HG03571 (cell line): ENCODE measurements at regions not wholly inside any gene's neighbourhood (a gene's known extent, or its start where the extent isn't known, plus 50 kb on each side); places are given as distances from the start of the nearest gene placed in this dataset.

Experiments
- ATAC-seq: cut with Tn5 transposase; IDR thresholded peaks from one replicate; pipeline ENCODE4 v1.9.1; 2021; ENCODE audit not compliant: unreplicated experiment

DNA sequence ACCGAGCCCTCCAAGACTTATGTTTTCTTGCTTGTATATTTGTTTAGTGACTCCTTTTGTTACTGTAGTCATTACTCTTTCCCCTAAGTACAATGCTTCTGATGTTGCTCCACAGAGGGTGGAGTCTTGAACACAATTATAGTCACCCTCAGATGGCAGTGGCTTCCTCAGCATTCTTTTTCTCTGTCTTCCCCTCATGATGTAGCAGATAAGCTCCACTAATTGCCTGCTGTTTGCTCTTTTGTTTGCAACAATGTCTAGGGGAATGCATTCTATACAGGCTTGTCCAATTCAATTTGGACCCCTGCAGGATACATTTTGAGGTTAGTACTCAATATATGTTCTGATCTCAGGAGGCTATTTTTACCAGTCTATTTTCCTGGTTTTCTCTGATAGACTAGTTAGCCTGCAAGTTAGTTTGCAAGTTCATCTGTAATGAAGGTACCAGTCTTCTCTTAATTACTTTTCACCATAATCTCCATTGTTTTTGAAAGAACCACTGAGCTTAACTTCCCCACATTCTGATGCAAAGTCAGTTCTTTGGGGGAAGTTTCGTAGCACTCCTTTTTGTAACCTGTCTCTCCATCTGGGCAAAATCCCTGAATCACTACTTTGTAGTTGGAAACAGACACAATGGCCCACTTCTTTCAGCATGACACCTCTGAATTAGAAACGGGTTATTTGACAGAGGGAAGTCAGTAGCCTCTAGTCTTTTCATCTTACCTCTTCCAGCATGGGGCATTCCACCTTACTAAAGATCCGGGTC is 1509.2 kb downstream of the CDH11 start:
- no peak for ATAC-seq

DNA sequence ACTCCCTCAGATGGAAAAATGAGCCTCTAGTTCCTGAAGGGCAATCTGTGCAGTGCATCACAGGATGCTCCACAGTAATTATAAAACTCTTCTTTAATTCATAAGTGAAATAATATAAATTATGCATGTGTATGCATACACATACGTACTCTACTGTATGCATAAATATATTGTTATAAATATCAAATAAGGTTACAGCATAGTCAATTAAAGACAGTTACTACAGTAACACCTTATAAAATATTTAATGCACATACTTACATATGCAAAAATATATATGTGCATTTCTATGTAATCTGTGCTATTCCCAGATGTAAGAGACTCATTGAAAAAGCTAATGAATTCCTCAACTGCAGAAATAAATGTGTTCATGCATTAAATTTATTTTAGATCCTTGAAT is 1515.1 kb downstream of the CDH11 start:
- ATAC-seq: no peak

DNA sequence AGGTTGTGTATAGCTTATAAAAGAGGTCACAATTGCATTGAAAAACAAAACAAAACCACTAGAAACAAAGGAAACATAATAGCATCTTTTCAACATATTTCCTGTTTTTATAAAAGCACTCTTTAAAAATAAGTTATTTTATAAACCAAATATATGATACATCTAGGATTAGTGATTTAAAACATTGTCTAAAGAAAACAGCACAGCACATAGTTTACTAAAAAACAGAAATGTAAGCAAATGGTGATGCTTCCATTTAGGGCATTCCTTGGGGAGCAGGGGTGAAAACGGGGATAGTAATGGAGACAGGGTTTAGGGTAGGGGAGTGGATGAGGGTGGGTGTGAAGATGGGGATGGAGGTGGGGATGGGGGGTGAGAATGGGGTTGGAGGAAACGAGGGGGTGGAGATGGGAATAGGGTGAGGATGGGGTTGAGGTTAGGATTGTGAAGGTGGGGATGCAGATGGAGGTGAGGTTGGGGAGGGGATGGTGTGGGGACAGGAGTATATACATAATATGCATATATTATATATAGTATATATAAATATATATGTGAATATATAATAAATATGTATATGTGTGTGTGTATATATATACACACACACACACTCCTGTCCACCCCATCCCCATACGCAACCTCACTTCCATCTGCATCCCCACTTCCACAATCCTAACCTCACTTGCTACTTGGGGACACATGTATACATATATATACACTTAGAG is 1519.5 kb downstream of the CDH11 start:
- no peak for ATAC-seq

DNA sequence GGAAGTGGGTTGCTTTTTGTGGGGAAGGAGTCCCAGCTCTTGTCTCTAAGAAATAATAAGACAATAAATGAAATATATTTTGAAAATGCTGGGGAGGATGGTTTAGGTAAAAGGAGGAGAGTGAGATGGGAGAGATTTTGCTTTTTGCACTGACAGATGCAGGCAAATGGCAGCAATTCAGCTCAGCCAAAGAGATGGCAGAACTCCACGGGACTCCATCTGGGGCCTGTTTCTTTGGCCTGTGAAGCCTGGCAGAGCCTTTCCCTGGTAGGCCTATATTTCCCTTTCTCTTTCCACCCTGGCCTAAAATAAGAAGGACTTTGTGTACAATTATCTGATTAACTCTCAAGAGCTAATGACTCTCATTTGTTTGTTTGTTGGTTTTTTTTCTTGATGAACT is 1525.1 kb downstream of the CDH11 start:
- no peak for ATAC-seq

DNA sequence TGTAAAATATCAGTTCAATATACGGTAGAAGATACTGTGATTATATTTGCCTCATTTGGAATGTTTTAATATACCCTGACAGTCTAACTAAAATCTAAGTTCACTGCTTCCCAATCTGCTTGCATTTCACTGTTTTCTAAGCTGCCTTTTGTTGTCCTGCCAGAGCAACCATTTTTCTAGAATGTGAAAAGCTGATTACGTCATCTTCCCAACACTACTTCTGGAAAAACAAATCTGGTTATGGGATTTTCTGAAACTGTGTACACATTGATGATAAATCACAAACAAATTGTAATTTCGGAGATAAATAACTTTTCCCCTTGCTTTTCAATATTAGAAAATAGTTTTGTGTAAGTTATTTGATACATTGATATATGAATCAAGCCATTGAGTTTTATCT is 1529.0 kb downstream of the CDH11 start:
- ATAC-seq: no peak

DNA sequence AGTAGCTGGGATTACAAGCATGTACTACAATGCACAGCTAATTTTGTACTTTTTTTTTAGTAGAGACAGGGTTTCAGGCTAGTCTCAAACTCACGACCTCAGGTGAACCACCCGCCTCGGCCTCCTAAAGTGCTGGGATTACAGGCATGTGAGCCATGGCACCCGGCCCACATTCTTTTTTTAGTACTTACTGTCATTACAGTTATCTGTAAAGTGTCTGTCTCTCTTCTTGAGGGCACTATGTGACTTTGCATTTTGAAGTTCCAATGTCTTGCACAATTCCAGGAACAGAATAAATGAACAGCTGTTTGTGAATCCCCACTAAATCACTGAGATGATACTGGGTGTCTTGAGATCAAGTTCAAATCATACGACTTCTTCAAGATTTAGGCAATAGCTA is 1540.3 kb downstream of the CDH11 start:
- no peak for ATAC-seq

DNA sequence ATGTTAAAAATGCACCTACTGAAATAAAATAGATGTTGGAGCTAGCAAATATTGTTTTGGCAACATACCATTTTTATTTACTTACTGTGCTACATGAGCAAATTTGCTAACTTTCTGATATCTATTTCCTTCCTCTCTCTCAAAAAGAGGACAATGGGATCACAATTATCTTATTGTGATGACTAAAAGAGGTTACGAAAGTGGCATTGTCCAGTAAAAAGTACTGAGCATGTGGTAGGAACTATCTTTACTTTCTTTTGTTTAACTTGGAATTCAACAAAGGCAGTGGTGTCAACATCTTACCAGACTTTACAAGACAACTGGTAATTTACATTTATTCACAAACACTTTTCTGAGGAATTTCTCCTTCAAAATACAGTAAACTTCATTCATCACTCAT is 1542.6 kb upstream of the CDH8 start:
- no peak for ATAC-seq

DNA sequence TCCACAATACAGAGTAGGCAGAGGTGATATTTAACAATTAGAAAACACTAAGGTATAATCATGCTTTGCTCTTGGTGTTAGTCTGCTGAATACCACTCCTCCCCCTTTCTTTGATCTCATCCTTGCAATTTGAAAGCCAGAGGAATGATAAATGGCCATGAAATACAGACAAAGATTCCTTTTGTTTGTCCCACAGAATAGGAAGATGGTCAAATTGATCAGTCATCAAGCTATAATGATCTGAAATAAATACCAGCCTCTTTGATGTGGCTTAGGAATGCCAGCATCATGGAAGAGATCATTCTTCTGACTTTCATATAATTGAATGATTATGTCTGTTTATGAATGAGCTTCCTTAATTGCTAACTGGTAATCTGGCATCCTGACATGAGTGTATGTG is 1541.7 kb upstream of the CDH8 start:
- ATAC-seq: no peak

DNA sequence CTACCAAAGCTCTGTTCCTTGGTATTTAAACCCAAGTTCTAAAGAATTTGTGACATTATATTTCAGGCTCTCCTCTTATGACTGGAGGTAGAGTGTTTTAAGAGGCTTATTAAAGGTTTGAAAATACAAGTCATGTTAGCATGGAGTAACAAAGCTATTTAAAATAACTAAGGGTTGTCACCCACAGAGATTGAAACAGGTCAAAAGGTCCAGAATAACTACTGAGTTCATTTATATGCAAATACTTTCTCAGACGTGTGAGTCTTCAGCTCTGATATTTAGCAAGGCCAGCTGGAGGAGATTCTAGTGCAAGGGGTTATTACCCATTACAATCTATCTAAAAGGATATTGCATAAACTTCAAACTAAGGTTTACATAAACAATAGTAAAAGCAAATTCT is 1538.8 kb upstream of the CDH8 start:
- ATAC-seq: no peak

DNA sequence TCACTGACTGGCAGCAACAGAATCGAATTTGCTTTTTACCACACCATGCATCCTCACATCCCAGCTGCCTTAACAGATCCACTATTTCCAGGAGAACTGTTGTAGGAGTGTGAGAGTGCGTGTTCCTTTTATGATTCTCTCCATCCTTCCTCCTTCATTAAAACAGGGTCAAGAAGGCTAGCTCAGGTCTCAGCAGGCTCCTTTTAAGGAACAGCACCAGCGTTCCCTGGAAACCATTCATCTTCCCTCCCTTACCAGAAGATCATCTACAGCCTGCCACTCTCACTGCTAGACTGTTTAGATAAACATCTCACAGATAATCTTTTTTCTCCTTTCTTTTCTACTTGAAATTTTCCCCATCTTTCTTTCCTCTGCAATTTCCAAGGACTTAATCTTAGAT is 1531.9 kb upstream of the CDH8 start:
- no peak for ATAC-seq

DNA sequence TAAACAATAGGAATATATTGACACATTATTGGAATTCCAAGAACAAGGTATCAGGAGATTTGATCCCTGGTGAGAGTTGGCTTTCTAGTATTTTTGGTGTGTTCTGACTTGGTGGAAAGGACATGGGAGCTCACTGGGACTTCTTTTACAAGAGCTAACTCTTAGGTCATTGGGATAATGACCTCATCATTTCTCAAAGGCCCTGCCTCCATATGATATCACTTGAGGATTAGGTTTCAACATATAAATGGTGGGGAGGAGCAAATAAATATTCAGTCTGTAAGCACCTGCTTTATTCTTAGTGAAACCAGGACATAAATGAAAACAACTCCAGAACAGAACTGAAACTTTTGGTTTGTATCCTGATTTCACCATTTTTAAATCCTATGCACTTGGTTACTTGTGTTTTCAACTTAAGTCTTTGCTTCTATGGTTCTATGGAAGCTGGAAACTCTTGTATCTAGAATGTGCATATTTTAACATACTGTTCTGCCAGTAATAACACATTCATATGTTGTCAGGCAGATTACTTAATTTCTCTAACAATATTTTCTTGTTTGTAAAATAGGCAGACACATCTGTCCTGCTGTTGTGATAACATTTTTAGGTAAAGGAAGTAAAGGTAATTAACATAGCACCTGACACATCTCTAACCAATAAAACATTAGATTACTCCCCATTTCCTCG is 1527.7 kb upstream of the CDH8 start:
- no peak for ATAC-seq

DNA sequence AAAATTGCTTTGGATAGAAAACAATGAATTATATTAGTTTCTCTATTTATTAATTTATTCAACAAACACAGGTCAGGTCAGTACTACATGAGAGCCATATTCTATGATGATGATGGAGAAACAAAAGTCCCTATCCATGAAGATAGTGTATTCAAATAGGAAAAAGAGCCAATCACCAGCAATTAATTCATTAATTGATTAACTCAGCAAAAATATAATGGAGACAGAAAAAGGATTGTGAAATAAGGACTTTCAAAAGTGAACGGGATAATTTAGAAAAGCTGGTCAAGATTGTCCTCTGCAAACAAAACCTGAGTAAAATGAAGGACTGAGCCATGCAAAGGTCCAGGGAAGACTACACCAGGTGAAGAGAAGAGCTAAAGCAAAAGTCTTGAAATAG is 1517.7 kb upstream of the CDH8 start:
- ATAC-seq: no peak

DNA sequence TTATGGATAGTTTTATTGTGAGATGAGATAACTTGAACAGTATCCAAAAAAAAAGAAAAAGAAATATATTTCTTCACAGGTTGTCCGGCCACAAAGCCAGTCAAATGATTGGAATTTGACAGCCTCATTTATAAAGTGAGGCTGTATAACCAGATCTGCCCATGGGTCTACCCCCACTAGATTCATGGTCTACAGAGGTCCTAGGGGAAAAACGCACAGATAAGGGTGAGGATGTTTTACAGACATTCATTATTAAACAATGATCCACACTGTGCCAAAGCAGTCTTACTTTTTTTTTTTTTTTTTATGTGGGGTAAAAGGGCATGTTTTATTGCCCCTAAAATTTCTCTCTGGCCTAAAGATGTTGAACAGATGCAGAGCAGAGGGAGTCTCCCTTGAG is 1503.0 kb upstream of the CDH8 start:
- ATAC-seq: no peak

DNA sequence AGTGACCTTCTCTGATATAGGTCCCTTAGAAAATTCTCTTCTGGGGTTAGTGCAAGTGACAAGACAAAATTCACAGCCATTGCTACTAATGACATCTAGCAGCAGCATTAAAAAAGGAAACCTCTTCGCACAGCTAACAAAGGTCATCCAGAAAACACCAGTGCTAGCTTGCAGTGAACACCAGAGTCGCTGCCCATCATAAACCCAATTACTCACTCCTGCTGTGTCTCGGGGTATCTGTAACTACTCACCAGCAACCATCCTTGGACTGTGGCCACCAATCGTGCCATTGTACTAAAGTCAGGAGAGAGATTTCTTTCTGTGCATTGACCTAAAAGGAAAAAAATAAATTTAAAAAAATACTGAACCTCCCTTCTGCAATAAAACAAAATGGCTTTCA is 1494.7 kb upstream of the CDH8 start:
- ATAC-seq: no peak

DNA sequence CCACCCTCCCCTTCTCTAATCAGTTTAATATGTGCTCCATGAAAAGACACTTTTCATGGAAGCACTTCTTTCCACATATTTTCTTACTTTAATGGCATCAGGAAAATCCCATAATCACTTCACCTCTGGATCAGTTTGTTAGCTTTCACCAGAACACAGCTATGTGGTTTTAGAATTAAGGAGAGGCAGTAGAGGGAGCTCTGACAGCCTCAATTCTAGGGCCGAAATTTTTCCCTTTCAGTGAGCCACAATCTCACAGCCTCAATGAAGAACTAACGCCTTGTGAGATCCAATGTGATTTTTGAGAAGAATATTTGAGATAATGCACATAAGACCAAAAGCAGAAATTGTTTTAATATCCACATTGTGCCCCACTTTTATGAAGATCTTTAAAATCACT is 1494.0 kb upstream of the CDH8 start:
- ATAC-seq: no peak

DNA sequence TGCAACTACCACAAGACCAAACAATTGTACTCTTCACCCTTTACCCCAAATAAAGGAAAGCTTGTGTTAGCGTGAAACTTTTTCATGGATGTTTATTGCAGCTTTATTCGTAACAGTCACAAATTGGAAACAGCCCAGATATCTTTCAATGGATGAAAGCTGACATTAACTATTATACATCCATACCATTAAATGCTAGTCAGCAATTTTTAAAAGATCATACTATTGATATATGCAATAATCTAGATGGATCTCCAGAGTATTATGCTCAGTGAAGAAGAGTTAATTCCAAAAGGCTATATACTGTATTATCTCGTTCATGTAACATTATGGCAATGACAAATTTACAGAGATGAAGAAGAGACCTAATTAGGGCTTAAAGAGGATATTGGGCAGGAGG is 1491.2 kb upstream of the CDH8 start:
- no peak for ATAC-seq

DNA sequence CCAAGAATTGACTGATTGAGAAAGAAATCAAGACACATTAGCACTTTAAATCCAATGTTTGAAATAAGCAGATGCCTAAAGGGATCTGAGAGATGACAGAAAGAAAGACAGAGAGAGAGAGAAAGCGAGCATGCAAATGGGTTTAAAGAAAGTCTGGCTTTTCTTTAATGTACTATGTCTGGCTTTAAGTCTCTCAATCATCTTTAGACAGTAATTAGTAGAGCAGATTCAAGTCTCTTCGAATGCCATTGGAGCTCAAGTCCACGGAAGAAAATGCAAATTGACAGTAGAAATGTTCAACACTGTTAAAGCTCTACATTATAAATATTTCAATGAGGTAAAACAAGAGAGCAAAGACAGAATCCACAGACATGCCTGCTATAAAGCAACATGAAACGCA is 1480.2 kb upstream of the CDH8 start:
- no peak for ATAC-seq

DNA sequence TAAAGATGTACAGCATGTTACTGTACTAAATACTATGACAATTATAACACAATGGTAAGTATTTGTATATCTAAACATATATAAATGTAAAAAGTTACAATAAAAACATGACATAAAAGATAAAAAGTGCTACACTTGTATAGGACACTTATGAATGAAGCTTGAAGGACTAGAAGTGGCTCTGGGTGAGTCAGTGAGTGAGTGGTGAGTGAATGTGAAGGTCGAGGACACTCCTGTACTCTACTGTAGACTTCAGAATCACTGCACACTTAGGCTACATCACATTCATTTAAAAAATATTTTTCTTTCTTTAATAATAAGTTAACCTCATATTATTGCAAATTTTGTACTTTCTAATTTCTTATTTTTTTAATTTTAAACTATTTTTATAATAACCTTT is 1476.7 kb upstream of the CDH8 start:
- ATAC-seq: no peak

DNA sequence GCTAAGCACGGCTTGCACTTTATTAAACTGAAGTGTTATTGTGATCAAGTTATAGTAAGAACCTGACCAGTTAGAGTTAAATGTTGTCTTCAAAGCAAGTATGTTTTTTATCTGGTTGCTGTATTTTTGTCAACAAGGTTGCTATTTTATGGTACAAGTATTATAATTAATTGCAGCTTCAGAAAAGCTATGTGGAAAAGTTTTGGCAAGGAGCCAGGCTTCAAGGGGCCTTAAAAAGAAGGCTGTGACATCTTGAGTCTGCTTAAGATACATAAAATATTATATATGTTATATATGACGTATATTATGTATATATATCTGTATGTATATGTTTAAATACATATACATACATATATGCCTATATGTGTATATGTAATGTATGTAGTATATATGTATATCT is 1461.2 kb upstream of the CDH8 start:
- no peak for ATAC-seq

DNA sequence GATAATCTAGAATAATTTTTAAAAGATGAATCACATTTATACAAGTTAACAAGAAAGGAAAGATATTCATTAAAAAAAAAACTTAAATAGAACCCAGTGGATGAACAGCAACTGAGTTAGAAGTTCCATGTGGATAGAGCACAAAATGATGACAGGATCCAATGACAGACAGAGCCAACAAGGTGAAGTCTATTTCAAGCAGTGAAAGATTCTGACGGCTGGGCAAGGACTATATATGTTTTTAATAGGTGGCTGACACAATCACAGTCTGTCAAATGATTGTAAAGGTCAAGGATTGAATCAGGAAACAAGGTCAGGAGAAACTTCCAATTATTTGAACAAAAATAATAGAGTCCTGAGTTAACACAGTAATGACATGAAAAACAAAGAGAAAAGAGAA is 1460.0 kb upstream of the CDH8 start:
- ATAC-seq: no peak

DNA sequence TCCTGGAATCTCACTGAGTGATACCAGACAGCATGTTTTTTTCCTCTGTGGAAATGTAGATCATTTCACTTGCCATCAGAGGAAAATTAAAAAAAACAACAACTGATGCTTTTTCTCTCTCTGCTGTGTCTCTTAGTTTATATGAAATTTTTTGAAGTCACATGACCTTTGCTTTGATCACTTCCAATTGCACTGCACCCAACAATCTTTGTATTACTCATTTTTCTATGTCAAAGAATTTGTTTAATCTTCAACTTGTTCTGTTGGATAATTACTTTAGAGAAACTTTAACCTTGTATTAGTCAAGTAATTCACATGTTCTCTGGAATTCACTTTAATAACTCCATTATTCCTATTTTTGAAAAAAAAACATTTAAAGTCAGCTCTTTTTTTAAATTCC is 1452.7 kb upstream of the CDH8 start:
- ATAC-seq: no peak

DNA sequence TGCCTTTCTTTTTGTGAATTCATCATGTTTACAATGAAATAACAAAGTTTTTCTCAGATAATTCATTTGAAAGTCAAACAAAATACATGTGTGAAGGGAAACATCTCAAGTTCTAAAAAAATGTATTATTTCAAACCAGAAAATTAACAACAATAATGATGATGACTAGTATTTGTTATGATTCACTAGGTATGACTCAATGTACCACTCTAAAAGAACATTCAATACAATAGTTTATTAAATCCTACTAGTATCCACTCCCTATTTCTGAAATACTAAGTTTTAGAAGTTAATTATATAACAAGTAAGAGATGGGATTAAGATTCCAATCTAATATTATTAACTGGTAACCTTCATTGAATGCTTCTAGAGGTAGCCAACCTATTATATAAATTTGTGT is 1444.8 kb upstream of the CDH8 start:
- no peak for ATAC-seq
